Subcutaneous abdominal adipose tissue (tissue), 5 donors: ENCODE measurements at regions not wholly inside any gene's neighbourhood (a gene's known extent, or its start where the extent isn't known, plus 50 kb on each side); places are given as distances from the start of the nearest gene placed in this dataset.
A peak's percentile ranks its signal among the peaks of the same experiment; 100 is the strongest.

Experiments
- H3K27ac ChIP-seq: one replicate; pipeline ENCODE4 v1.7.0; 2013; ENCODE audit warnings: low read depth, mild to moderate bottlenecking, inconsistent platforms, low read length, moderate library complexity
- H3K27me3 ChIP-seq, 5 donors: one replicate each; pipeline ENCODE4 v1.7.0; 2013; ENCODE audit warnings: low read length in 5 of 5, inconsistent platforms in 1 of 5; ENCODE audit not compliant: control insufficient read depth in 5 of 5, insufficient read depth in 4 of 5
- H3K36me3 ChIP-seq, 5 donors: one replicate each; pipeline ENCODE4 v1.7.0; 2013; ENCODE audit warnings: low read length in 5 of 5; ENCODE audit not compliant: control insufficient read depth in 5 of 5, insufficient read depth in 5 of 5
- H3K4me1 ChIP-seq, 5 donors: one replicate each; pipeline ENCODE4 v1.7.0; 2013; ENCODE audit warnings: low read length in 5 of 5, mild to moderate bottlenecking in 3 of 5, moderate library complexity in 1 of 5; ENCODE audit not compliant: control insufficient read depth in 5 of 5, insufficient read depth in 5 of 5
- H3K4me3 ChIP-seq, 5 donors: one replicate each; pipeline ENCODE4 v1.7.0; 2013; ENCODE audit warnings: low read length in 5 of 5, low read depth in 1 of 5
- H3K9ac ChIP-seq, 5 donors: one replicate each; pipeline ENCODE4 v1.7.0; 2013; ENCODE audit warnings: low read length in 5 of 5, mild to moderate bottlenecking in 4 of 5, moderate library complexity in 3 of 5
- H3K9me3 ChIP-seq, 5 donors: one replicate each; pipeline ENCODE4 v1.7.0; 2013; ENCODE audit warnings: low read length in 5 of 5; ENCODE audit not compliant: control insufficient read depth in 5 of 5
- donor health status: healthy.
- donor health status: healthy.
- donor health status: healthy.
- donor health status: healthy.
- donor health status: healthy.

DNA sequence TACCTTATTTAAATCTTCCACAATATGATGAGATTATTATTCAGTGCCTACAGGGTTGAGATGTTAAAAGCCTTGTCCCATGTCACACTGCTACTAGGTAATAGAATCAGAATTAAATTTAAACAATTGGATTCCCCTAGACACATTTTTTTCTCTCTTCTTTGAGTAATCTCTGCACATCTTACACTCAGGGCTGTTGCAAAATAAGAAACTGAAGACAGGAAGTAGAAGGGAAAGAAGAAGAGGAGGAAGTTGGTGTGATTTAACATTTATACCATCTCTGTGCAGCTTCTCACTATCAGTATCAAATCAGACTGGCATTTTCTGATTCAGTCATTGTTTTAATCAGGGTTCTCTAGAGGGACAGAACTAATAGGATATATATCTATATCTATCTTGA is 677.6 kb downstream of the IRS1 start:
- H3K27ac ChIP-seq, result peak overlapping the region; percentile 65

DNA sequence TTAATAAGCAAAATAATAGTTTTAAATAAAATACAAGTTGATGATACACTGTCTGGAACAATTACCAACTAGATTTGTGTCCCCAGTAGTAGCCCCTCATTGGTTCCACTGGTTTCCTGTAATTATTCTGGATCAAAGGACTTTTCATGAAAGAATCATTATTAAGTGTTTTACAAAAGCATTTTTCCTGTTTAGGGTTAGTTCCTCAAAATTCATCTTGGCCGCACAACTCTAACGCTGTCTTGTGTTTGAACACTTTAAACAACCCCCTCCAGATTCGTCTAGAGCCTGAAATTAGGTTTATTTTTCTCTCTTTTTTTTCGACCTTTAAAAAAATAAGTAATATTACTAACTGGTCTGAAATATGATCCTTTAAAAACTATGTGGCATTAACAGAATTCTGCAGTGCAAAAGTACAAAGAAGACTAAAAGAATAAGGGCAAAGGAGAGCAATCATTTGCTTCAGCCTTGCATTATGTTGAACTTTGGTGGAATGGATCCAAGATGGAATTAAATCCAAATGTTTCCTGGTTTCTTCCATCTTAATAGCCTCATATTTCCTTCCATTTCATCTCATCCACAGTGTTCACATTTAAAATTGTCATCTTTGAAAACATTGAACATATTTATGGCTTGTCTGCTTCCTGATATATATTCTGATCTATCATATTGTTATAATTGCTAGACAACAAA is 678.4 kb downstream of the IRS1 start:
- H3K27me3 ChIP-seq, result no peaks in the 10 kb centered on the region
- H3K4me1 ChIP-seq, result peaks cover 0 to 67% (median 48%) of the 10 kb centered on the region in 5 donors
- H3K4me3 ChIP-seq, result no peak overlapping the region
- H3K27ac ChIP-seq, result peak overlapping the region; percentile 65
- H3K9me3 ChIP-seq, result no peaks in the 10 kb centered on the region
- H3K9ac ChIP-seq, result peak overlapping the region in 1 of 5 donors; percentile 62
- no peaks in the 10 kb centered on the region for H3K36me3 ChIP-seq

More for the DNA sequence above, 677.6 kb downstream of the IRS1 start:
- H3K9me3 ChIP-seq, result no peaks in the 10 kb centered on the region
- H3K36me3 ChIP-seq, result no peaks in the 10 kb centered on the region
- H3K27me3 ChIP-seq, result no peaks in the 10 kb centered on the region
- no peak overlapping the region for H3K4me3 ChIP-seq
- H3K4me1 ChIP-seq, result peaks cover 0 to 67% (median 48%) of the 10 kb centered on the region in 5 donors
- H3K9ac ChIP-seq, result no peak overlapping the region

DNA sequence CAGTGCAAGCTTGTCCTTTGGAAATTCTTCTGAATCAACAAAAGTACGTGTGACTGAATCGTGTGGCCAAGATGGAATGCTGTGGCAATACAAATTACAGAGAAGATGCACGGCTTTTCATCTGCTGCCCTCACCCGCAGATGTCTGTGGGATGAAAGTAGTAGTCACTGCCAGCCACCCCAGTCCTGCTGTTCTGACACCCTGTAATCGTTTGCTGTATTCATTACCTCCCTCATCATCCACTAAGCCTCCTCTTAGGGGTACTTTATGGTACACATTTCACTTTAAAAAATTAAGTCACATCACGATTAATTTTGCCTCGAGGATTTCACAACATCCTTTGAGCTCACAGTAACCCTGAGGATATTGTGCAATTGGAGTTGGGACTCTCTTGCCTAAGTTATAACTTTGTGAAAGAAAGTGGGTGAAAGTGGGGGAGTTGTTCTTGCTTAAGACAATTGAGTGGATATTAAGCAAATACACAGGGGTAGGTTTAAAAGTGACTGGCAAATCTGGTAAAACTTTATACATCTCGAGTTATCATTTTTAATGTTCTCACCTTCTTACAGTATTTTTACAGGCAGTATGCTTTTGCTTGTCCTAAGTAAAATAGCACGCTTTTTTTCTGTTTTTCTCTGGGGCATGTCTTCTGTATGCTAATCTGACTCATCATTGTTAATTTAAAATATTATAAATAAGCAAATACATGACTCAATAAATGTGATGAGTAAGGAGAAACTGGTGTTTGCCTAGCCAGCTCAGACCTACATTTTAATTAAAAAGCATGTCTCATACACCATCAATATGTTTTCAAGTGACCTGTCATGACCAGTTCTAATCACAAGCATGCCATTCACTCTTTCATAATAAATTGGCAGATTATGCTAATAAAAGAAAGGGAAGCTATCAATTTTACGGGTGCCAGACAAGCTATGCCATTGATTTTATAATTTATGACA is 680.9 kb downstream of the IRS1 start:
- H3K27me3 ChIP-seq, result no peaks in the 10 kb centered on the region
- H3K36me3 ChIP-seq, result no peaks in the 10 kb centered on the region
- H3K9ac ChIP-seq, result peak overlapping the region in 2 of 5 donors; percentile 52 to 57
- H3K4me1 ChIP-seq, result peaks cover 0 to 63% (median 35%) of the 10 kb centered on the region in 5 donors
- peak overlapping the region; percentile 38 to 76 (median 55) for H3K4me3 ChIP-seq
- peak overlapping the region; percentile 78 for H3K27ac ChIP-seq
- no peaks in the 10 kb centered on the region for H3K9me3 ChIP-seq

DNA sequence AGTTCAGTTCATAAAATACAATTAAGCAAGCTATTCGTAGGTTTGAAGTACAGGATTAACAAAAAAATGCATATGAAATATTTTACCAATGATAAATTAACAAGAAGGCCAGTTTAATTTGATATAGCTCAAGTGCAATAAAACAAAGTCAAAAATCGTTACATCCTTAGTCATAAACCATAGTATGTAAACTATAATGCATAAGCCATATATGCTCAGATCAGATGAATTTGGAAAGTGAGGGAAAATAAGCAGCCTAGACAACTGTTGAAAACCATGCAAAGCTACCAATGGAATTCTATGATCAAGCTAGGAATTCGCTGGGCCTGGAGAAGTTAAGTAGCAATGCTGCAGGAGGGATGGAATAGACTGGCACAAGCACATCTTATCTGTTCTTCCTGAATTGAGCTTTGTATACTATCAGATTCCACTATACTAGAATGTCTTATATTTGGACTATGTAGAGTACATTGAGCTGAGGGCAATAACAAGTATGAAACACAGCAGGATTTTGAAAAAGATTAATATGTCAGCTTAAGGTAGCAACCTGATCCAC is 682.0 kb downstream of the IRS1 start:
- H3K4me1 ChIP-seq, result peaks cover 0 to 57% (median 26%) of the 10 kb centered on the region in 5 donors

DNA sequence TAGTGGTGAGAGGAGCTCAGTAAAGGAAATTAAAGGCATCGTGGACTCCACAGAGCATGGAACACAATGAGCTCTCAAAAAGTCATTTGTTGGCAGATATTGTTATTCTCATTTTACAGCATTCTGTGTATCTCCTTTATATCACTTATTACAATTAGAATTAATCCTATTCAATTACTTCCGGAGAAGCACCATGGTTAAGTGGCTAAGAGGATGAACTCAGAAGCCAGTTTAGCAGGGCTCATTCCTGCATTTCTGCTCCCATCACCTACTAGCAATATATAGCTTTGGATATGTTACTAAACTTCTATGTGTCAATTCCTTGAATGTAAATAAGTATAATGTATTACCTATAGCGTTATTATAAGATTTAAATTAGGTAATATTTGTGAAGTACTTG is 683.3 kb downstream of the IRS1 start:
- H3K9ac ChIP-seq, result no peak overlapping the region
- H3K4me1 ChIP-seq, result peaks cover 0 to 47% (median 19%) of the 10 kb centered on the region in 5 donors
- no peak overlapping the region for H3K27ac ChIP-seq
- H3K9me3 ChIP-seq, result no peaks in the 10 kb centered on the region
- no peaks in the 10 kb centered on the region for H3K36me3 ChIP-seq
- no peaks in the 10 kb centered on the region for H3K27me3 ChIP-seq
- H3K4me3 ChIP-seq, result no peak overlapping the region

More for the DNA sequence above, 682.0 kb downstream of the IRS1 start:
- Histone ChIP-seq H3K9me3 (no peaks in the 10 kb centered on the region), H3K36me3 (no peaks in the 10 kb centered on the region), H3K27me3 (no peaks in the 10 kb centered on the region), H3K27ac (peak overlapping the region; percentile 78), H3K9ac (no peak overlapping the region), H3K4me3 (no peak overlapping the region)

DNA sequence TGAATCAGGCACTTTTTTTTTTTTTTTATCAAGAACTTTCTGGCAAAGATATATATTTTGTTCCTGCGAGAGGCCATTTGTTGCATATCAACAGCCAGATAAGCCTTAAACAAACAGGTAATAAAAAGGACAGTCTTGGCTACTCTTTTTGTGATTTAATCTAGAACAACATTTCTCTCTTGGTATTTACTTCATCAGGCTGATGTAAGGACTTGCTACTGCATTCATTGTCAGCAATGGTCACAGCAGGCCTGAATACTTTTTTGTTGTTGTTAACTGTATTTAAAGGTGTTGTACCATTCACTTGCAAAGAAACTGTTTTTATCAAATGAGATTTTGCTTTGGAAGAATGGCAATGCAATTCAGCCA is 683.8 kb downstream of the IRS1 start:
- Histone ChIP-seq H3K9me3 (no peaks in the 10 kb centered on the region), H3K4me1 (peaks cover 0 to 42% (median 15%) of the 10 kb centered on the region in 5 donors), H3K36me3 (no peaks in the 10 kb centered on the region), H3K27me3 (no peaks in the 10 kb centered on the region), H3K9ac (no peak overlapping the region), H3K27ac (peak overlapping the region; percentile 15), H3K4me3 (no peak overlapping the region)

DNA sequence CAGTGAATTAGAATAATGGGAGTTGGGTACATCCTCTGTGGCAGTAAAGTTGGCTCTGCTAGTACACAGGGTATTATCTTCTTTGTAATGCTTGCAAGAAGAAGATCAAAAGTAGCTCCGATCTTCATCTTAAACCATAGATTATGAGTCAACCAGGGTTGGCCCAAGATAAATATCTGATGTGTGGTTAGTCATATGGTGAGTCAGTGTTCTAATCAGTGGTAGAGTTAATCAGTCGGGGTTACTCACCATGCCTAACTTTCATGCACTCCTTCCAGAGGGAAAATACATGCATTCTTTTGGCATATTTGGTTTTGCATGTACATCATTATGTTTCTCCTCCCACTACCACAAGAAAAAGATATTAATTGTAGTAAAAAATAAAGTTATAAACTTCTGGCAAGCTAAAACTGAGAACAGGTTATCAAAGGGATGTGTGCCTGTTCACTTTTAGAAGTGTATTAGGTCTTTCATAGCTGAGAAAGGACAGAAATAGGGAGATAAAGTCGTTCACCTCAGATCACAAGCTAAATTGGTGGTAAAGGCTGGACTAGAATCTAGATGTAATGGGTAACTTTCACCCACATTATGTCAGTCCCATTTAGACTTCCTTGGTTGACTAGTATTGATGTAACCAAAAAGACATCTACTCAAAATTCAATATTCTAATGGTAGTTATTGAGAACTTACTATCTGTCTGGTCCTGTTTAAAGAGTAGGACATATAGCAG is 684.4 kb downstream of the IRS1 start:
- H3K9me3 ChIP-seq, result no peaks in the 10 kb centered on the region
- H3K27ac ChIP-seq, result peak overlapping the region; percentile 15
- peaks cover 0 to 37% (median 15%) of the 10 kb centered on the region in 5 donors for H3K4me1 ChIP-seq
- no peak overlapping the region for H3K4me3 ChIP-seq
- no peaks in the 10 kb centered on the region for H3K36me3 ChIP-seq
- H3K9ac ChIP-seq, result no peak overlapping the region
- no peaks in the 10 kb centered on the region for H3K27me3 ChIP-seq

DNA sequence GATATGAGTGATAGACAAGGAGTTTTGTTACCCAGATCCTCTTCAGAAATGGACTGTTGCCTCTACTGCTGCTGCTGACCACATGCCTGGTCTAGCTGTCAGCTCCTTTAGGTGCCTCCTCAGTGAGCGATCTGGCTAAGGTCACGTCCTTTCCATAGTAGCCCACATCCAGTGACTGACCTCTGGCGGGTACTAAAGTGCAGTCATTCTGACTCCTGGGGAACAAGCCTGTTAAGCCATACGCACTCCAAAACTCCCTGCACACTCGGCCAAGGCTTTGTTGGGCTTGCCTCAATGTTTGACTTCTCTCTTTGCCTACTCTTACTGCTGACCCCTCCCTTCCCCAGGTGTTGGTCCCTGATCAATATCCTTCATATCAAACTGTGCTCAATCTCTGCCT is 685.2 kb downstream of the IRS1 start:
- Histone ChIP-seq H3K4me1 (peaks cover 0 to 31% (median 12%) of the 10 kb centered on the region in 5 donors), H3K27me3 (no peaks in the 10 kb centered on the region), H3K9me3 (no peaks in the 10 kb centered on the region), H3K27ac (no peak overlapping the region), H3K9ac (no peak overlapping the region), H3K36me3 (no peaks in the 10 kb centered on the region), H3K4me3 (no peak overlapping the region)

DNA sequence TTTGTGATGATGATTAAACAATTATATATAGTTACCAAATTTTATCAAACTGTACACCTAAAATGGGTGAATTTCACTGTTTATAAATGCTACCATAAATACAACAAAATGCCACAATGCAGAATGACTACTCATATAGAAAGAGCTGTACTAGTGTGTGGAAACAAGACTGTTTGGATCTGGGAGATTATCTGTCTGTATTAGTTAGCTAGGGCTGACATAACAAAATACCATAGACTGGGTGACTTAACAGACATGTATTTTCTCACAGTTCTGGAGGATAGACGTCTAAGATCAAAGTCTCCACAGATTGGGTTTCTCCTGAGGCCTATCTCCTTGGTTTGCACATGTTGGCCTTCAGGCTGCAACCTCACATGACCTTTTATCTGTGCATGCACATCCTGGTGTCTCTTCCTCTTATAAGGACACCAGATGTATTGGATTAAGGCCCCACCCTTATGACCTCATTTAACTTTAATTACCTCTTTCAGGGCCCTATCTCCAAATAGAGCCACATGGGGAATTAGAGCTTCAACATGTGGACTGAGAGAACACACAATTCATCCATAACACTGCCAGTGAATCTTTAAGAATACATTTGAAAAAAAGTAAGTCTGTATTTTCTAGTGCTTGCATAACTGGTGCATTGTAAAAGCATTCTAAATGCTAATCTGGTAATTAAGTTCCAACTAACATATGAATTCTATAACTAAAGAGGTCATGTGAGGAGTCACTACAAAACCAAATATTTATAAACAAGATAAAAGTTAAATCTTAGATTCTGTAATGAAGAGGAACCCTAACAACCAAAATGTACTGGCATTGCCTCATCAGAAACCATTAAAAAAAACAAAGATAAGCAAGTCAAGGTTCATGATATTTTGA is 699.6 kb downstream of the NYAP2 start:
- Histone ChIP-seq H3K4me3 (no peak overlapping the region), H3K4me1 (no peaks in the 10 kb centered on the region), H3K27me3 (no peaks in the 10 kb centered on the region), H3K9me3 (peaks cover 0 to 12% (median 3%) of the 10 kb centered on the region in 5 donors), H3K36me3 (no peaks in the 10 kb centered on the region), H3K9ac (no peak overlapping the region), H3K27ac (no peak overlapping the region)
